ENCODE measurements at regions not wholly inside any gene's neighbourhood (a gene's known extent, or its start where the extent isn't known, plus 50 kb on each side); places are given as distances from the start of the nearest gene placed in this dataset.

- Histone ChIP-seq H3K23ac (ENCODE audit: insufficient read length, low read depth, low read length) (no peak overlapping the region), H4K91ac (ENCODE audit: insufficient read length, low read depth, low read length) (no peak overlapping the region), H2BK5ac (ENCODE audit: insufficient read length, low read length) (no peak overlapping the region), H2AK5ac (ENCODE audit: insufficient read length, low read length) (no peak overlapping the region), H3K23me2 (ENCODE audit: insufficient read length, low read depth, low read length, poor library complexity, severe bottlenecking) (no peaks in the 10 kb centered on the region), H2AFZ (ENCODE audit: low read length) (no peak overlapping the region), H3K4ac (ENCODE audit: low read depth, low read length) (no peak overlapping the region), H3K79me2 (ENCODE audit: insufficient read depth, low read length) (no peaks in the 10 kb centered on the region), H3K27me3 (ENCODE audit: insufficient read depth, low read length) (no peaks in the 10 kb centered on the region), H3K4me2 (ENCODE audit: insufficient read depth, insufficient read length, low read length) (no peak overlapping the region), H3K14ac (ENCODE audit: insufficient read depth, low read length) (no peak overlapping the region), H3K18ac (ENCODE audit: insufficient read length, low read depth, low read length) (no peak overlapping the region), H3K27ac (ENCODE audit: insufficient read length, low read depth, low read length) (no peak overlapping the region), H2BK12ac (ENCODE audit: insufficient read length, low read depth, low read length) (no peak overlapping the region), H3K9me3 (ENCODE audit: control insufficient read depth, low read depth, low read length) (no peaks in the 10 kb centered on the region), H3T11ph (ENCODE audit: low read length) (no peak overlapping the region), H4K20me1 (ENCODE audit: control insufficient read depth, insufficient read depth, insufficient read length) (no peaks in the 10 kb centered on the region), H2BK120ac (ENCODE audit: low read depth, low read length, poor library complexity, severe bottlenecking) (no peak overlapping the region), H2BK20ac (ENCODE audit: low read depth, low read length, poor library complexity, severe bottlenecking) (no peak overlapping the region), H3K79me1 (ENCODE audit: insufficient read depth, low read depth, low read length, poor library complexity, severe bottlenecking) (no peaks in the 10 kb centered on the region), H4K5ac (ENCODE audit: insufficient read length, low read depth, low read length) (no peak overlapping the region), H4K8ac (replicated peaks; ENCODE audit: insufficient read length, low read depth, low read length) (no peak overlapping the region), H2BK15ac (ENCODE audit: low read depth, low read length) (no peak overlapping the region), H3K4me1 (ENCODE audit: insufficient read depth, low read length) (peaks cover 2% of the 10 kb centered on the region; the same call in 1 of the 2 replicates), H3K9ac (ENCODE audit: extremely low read depth, insufficient read length, low read length) (no peak overlapping the region), H3K56ac (ENCODE audit: insufficient read length, low read depth, low read length) (no peak overlapping the region)
- Mint-ChIP-seq H3K27ac (no peak overlapping the region), H3K4me1 (peaks cover 4 to 5% of the 10 kb centered on the region in 2 experiments; a peak in 3 of 4 replicates), H3K27me3 (ENCODE audit: low read depth) (peaks cover 7% of the 10 kb centered on the region; the same call in 1 of the 2 replicates), H3K4me3 (no peak overlapping the region), H3K9me3 (peaks cover 10 to 13% of the 10 kb centered on the region in 2 experiments; a peak in 3 of 5 replicates), H3K36me3 (ENCODE audit: insufficient read depth in 1 of 3, low read depth in 3 of 3) (peaks cover 0 to 2% (median 0%) of the 10 kb centered on the region in 3 experiments; a peak in 3 of 7 replicates)
- DNase-seq = no peak
- WGBS (ENCODE audit: extremely low coverage, insufficient read length, low lambda C conversion rate) = no CpG with 5 or more reads among the region's 2 CpGs
- TF ChIP-seq CTCF (conservative IDR thresholded peaks at IDR 0.05) = no peak
Observed at GRCh38 chr5:123249446-123249845, 160.4 kb downstream of the PRDM6 start.
